Stomach (tissue), 8 donors: ENCODE measurements at regions not wholly inside any gene's neighbourhood (a gene's known extent, or its start where the extent isn't known, plus 50 kb on each side); places are given as distances from the start of the nearest gene placed in this dataset.
A peak's percentile ranks its signal among the peaks of the same experiment; 100 is the strongest.
"Not testable (repeated sequence)": the region's sequence is repeated elsewhere in the genome, so short reads cannot be mapped to it uniquely, and the experiment has no call there.

Source experiments
- DNase-seq, 2 donors: peaks; one replicate each; pipeline versions ENCODE4 v3.0.0 to v3.0.0-alpha.2; 2013 to 2019
- H3K27ac ChIP-seq, 5 donors: fragments of 200-600 bp in 4 of 5; sonication (generic) in 4 of 5; one replicate each; pipeline ENCODE4 v1.5.1; 2013 to 2019; ENCODE audit warnings: mild to moderate bottlenecking in 1 of 5, moderate library complexity in 1 of 5
- H3K27me3 ChIP-seq, 3 donors: fragments of 200-600 bp; sonication (generic); one replicate each; pipeline ENCODE4 v1.5.1; 2017 to 2019; ENCODE audit warnings: mixed run types in 1 of 3
- H3K36me3 ChIP-seq, 4 donors: fragments of 200-600 bp; sonication (generic); 1 replicate in 3 of 4; 2 replicates in 1 of 4; pipeline ENCODE4 v1.5.1; 2016 to 2019
- H3K4me1 ChIP-seq, 4 donors: fragments of 200-600 bp; sonication (generic); one replicate each; pipeline ENCODE4 v1.5.1; 2016 to 2019
- H3K4me3 ChIP-seq, 4 donors: fragments of 200-600 bp; sonication (generic) in 3 of 4; one replicate each; pipeline ENCODE4 v1.5.1; 2016 to 2019; ENCODE audit warnings: mild to moderate bottlenecking in 1 of 4
- H3K9me3 ChIP-seq, 4 donors: fragments of 200-600 bp; sonication (generic); one replicate each; pipeline ENCODE4 v1.5.1; 2016 to 2019
- CTCF ChIP-seq, 7 experiments: fragments of 450-650 bp in 4 of 7; fragments of 200-600 bp in 3 of 7; sonication (generic) in 3 of 7; IDR thresholded peaks; one replicate each; pipeline ENCODE4 v1.5.1; 2016 to 2019; ENCODE audit warnings: antibody characterized with exemption in 7 of 7, control low read depth in 2 of 7, mild to moderate bottlenecking in 1 of 7
- EP300 ChIP-seq: sonication (generic); formaldehyde crosslinking; IDR thresholded peaks from one replicate; pipeline ENCODE4 v1.6.1; 2017; ENCODE audit warnings: antibody characterized with exemption
- POLR2A ChIP-seq, 4 donors: fragments of 450-650 bp; IDR thresholded peaks; one replicate each; pipeline ENCODE4 v1.6.1; 2016; ENCODE audit warnings: antibody characterized with exemption in 4 of 4, control low read depth in 2 of 4, mild to moderate bottlenecking in 1 of 4, moderate library complexity in 1 of 4
- POLR2AphosphoS5 ChIP-seq, 3 donors: sonication (generic); formaldehyde crosslinking; IDR thresholded peaks; one replicate each; pipeline ENCODE4 v1.6.1; 2016; ENCODE audit warnings: antibody characterized with exemption in 3 of 3
- WGBS, 5 donors: extraction: QIAGEN DNeasy Blood & Tissue Kit in 3 of 5; methylation state at CpG; one replicate each; pipeline versions ENCODE4 v1.1.5 to v1.1.7; 2013 to 2018; 5-methylcytosine and 5-hydroxymethylcytosine counted together
- intact Hi-C: fragments of 100-400 bp; cut with DNase I; formaldehyde crosslinking; loops from one replicate; pipeline ENCODE4 v1.15.1; 2023; ENCODE audit warnings: low total_unique reads
- donor health status: healthy with polysubstance abuse.
- donor health status: Bipolar disorder and iron deficiency.
- donor health status: healthy.

GRCh38 chr13:71209217-71209616, 657.8 kb downstream of the DACH1 start:
- DNase-seq: no peak
- no peaks in the 10 kb centered on the region for H3K36me3 ChIP-seq
- no peaks in the 10 kb centered on the region for H3K4me1 ChIP-seq
- WGBS, 5 donors: 85 to 94% (median 91%) methylated on average over 2 of the region's 2 CpGs
- no peaks in the 10 kb centered on the region for H3K27me3 ChIP-seq
- intact Hi-C loops: no loop called here
- H3K9me3 ChIP-seq: no peaks in the 10 kb centered on the region
- H3K27ac ChIP-seq: no peak overlapping the region
- TF ChIP-seq CTCF (IDR thresholded peaks at IDR 0.05) (no peak), POLR2AphosphoS5 (IDR thresholded peaks at IDR 0.05) (no peak), POLR2A (IDR thresholded peaks at IDR 0.05) (no peak), EP300 (no peak)
- H3K4me3 ChIP-seq: no peak overlapping the region

- intact Hi-C loops, H3K9me3 ChIP-seq, H3K27me3 ChIP-seq, DNase-seq, H3K4me3 ChIP-seq, H3K27ac ChIP-seq, H3K4me1 ChIP-seq, H3K36me3 ChIP-seq: not testable (repeated sequence)
- WGBS, 5 donors: 83 to 88% (median 85%) methylated on average over 5 to 7 of the region's 7 CpGs
Observed at GRCh38 chr13:71184583-71184982, 682.4 kb downstream of the DACH1 start.

GRCh38 chr13:71183352-71183751, 683.7 kb downstream of the DACH1 start:
- H3K9me3 ChIP-seq, H3K4me3 ChIP-seq, H3K27me3 ChIP-seq, intact Hi-C loops, H3K4me1 ChIP-seq, H3K36me3 ChIP-seq, H3K27ac ChIP-seq, DNase-seq: not testable (repeated sequence)
- WGBS, 5 donors: 86 to 95% (median 93%) methylated on average over 1 of the region's 1 CpG

GRCh38 chr13:71171740-71172139, 695.3 kb downstream of the DACH1 start:
- H3K4me3 ChIP-seq: no peak overlapping the region
- no peaks in the 10 kb centered on the region for H3K36me3 ChIP-seq
- no peak for DNase-seq
- peaks cover 0 to 7% (median 0%) of the 10 kb centered on the region in 4 donors for H3K9me3 ChIP-seq
- intact Hi-C loops: no loop called here
- no peak overlapping the region for H3K27ac ChIP-seq
- WGBS, 5 donors: 94 to 97% (median 94%) methylated on average over 4 of the region's 4 CpGs
- no peaks in the 10 kb centered on the region for H3K4me1 ChIP-seq
- no peaks in the 10 kb centered on the region for H3K27me3 ChIP-seq
- no peak for TF ChIP-seq EP300
- TF ChIP-seq POLR2AphosphoS5 (IDR thresholded peaks at IDR 0.05): no peak
- TF ChIP-seq CTCF (IDR thresholded peaks at IDR 0.05): no peak
- TF ChIP-seq POLR2A (IDR thresholded peaks at IDR 0.05): no peak

DNA sequence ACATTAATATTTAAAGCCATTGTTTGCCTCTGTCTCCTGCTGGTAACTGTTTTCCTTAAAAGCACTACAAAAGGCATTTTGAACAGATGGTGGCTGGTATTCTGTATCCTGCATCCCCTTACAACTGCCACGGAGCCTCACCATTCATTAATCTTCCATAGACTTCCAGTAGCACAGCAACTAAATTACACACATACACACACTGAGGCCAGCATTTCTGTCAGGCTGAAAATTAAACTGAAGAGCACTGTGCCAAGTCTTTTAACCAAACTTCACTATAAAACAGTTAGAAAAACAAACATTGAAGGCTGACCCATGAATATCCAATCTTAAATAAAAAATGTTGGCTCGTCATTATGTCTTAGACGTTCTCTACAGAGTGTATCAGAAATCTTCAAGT, 697.8 kb downstream of the DACH1 start:
- intact Hi-C loops: no loop called here
- no peak for TF ChIP-seq POLR2AphosphoS5 (IDR thresholded peaks at IDR 0.05)
- TF ChIP-seq POLR2A (IDR thresholded peaks at IDR 0.05): no peak
- TF ChIP-seq EP300: no peak
- no peak for TF ChIP-seq CTCF (IDR thresholded peaks at IDR 0.05)
- Histone ChIP-seq H3K27me3 (no peaks in the 10 kb centered on the region), H3K27ac (no peak overlapping the region), H3K9me3 (peaks cover 0 to 6% (median 0%) of the 10 kb centered on the region in 4 donors), H3K4me3 (no peak overlapping the region), H3K4me1 (no peaks in the 10 kb centered on the region), H3K36me3 (no peaks in the 10 kb centered on the region)
- peak in 1 of 2 donors; percentile 51 for DNase-seq
- 25 to 38% (median 27%) methylated on average over 3 of the region's 3 CpGs for WGBS, 5 donors

GRCh38 chr13:71156550-71156949, 710.5 kb downstream of the DACH1 start:
- Histone ChIP-seq H3K4me3 (no peak overlapping the region), H3K9me3 (no peaks in the 10 kb centered on the region), H3K27ac (no peak overlapping the region), H3K4me1 (no peaks in the 10 kb centered on the region), H3K27me3 (no peaks in the 10 kb centered on the region), H3K36me3 (no peaks in the 10 kb centered on the region)
- TF ChIP-seq EP300: no peak
- TF ChIP-seq POLR2A (IDR thresholded peaks at IDR 0.05): no peak
- no peak for TF ChIP-seq CTCF (IDR thresholded peaks at IDR 0.05)
- TF ChIP-seq POLR2AphosphoS5 (IDR thresholded peaks at IDR 0.05): no peak
- 63 to 77% (median 65%) methylated on average over 6 of the region's 6 CpGs for WGBS, 5 donors
- intact Hi-C loops: no loop called here
- DNase-seq: no peak
